HepG2 (cell line): ENCODE measurements at regions not wholly inside any gene's neighbourhood (a gene's known extent, or its start where the extent isn't known, plus 50 kb on each side); places are given as distances from the start of the nearest gene placed in this dataset.

Experiments
- ATAC-seq: fragments of 200-7000 bp; cut with Tn5 transposase; 3 replicates; pipeline ENCODE4 v1.9.1; 2020; ENCODE audit warnings: mild to moderate bottlenecking, moderate library complexity
- BruUV-seq: library from RNA; stranded (reverse); fragments of 400-500 nt; replicated peaks from 2 replicates; lab custom pipeline; 2021; lab: Mats Ljungman, UMichigan
- CTCF ChIA-PET: fragments of 300-600 bp; formaldehyde crosslinking; extraction: SDS; loops from one replicate; lab custom pipeline; 2021; ENCODE audit warnings: low total read pairs, inconsistent platforms, low intra/inter-chr PET ratio; lab: Yijun Ruan, JAX
- POLR2A ChIA-PET: fragments of 350-600 bp; sonication (Branson Sonifier 250); formaldehyde crosslinking; loops from one replicate; lab custom pipeline; 2020; ENCODE audit warnings: antibody characterized with exemption, inconsistent platforms; lab: Yijun Ruan, JAX
- DNase-seq: peaks from one replicate; pipeline ENCODE4 v3.0.0-alpha.2; 2015; ENCODE audit warnings: low spot score
- FAIRE-seq: peaks from 3 replicates; lab custom pipeline; 2011; peaks lifted over from hg19 to GRCh38; lab: Jason Lieb, UNC
- H2AFZ ChIP-seq: one replicate; pipeline ENCODE4 v1.6.1; 2011; ENCODE audit warnings: low read length, inconsistent platforms
- H3K27ac ChIP-seq: fragments of 300-600 bp; 3 replicates; pipeline ENCODE4 v1.8.0; 2011; ENCODE audit warnings: mixed run types, mild to moderate bottlenecking, mixed read lengths, low read length, inconsistent platforms; ENCODE audit not compliant: insufficient read depth; ENCODE audit errors: extremely low read length
- H3K27me3 ChIP-seq, 2 experiments: fragments of 200-600 bp in 1 of 2; 2 replicates in 1 of 2; 3 replicates in 1 of 2; pipeline versions ENCODE4 v1.6.0 to v1.8.0; 2011; ENCODE audit warnings: low read length in 2 of 2, mild to moderate bottlenecking in 2 of 2, moderate library complexity in 2 of 2, inconsistent platforms in 1 of 2; ENCODE audit not compliant: insufficient read depth in 2 of 2, control insufficient read depth in 1 of 2
- H3K36me3 ChIP-seq, 2 experiments: fragments of 200-600 bp in 1 of 2; replicated peaks in 1 of 2; 2 replicates in 1 of 2; 3 replicates in 1 of 2; pipeline versions ENCODE4 v1.5.1 to v1.8.0; 2011; ENCODE audit warnings: low read length in 2 of 2, inconsistent platforms in 1 of 2; ENCODE audit not compliant: insufficient read depth in 2 of 2, control insufficient read depth in 1 of 2
- H3K4me1 ChIP-seq: 2 replicates; pipeline ENCODE4 v1.5.1; 2012; ENCODE audit warnings: low read length, inconsistent platforms; ENCODE audit not compliant: insufficient read depth
- H3K4me2 ChIP-seq: 2 replicates; pipeline ENCODE4 v1.6.0; 2011; ENCODE audit warnings: low read depth, low read length, inconsistent platforms
- H3K4me3 ChIP-seq, 3 experiments: fragments of 200-600 bp in 1 of 3; sonication (generic), shearing (Covaris generic) in 1 of 3; replicated peaks in 1 of 3; 2 replicates each; pipeline ENCODE4 v1.5.1; 2011 to 2016; ENCODE audit warnings: low read length in 3 of 3, inconsistent platforms in 2 of 3, low read depth in 2 of 3, mild to moderate bottlenecking in 2 of 3, control low read depth in 1 of 3, mixed read lengths in 1 of 3; ENCODE audit not compliant: insufficient read depth in 1 of 3
- H3K79me2 ChIP-seq: one replicate; pipeline ENCODE4 v1.6.1; 2011; ENCODE audit warnings: low read length, inconsistent platforms; ENCODE audit not compliant: insufficient read depth
- H3K9ac ChIP-seq: 2 replicates; pipeline ENCODE4 v1.6.0; 2011; ENCODE audit warnings: mild to moderate bottlenecking, low read depth, low read length, inconsistent platforms; ENCODE audit not compliant: insufficient read depth
- H3K9me3 ChIP-seq: 2 replicates; pipeline ENCODE4 v1.5.1; 2012; ENCODE audit warnings: mild to moderate bottlenecking, low read length
- H4K20me1 ChIP-seq: 2 replicates; pipeline ENCODE4 v1.6.0; 2011; ENCODE audit warnings: inconsistent platforms, mild to moderate bottlenecking, low read length, moderate library complexity; ENCODE audit not compliant: insufficient read depth
- BHLHE40 ChIP-seq: IDR thresholded peaks from 2 replicates; pipeline ENCODE4 v1.6.1; 2011; ENCODE audit warnings: low read length, improper control_type of control experiment
- CBX2 ChIP-seq, 2 experiments: fragments of 200-600 bp in 1 of 2; sonication (generic); formaldehyde crosslinking in 1 of 2; IDR thresholded peaks; 2 replicates each; pipeline versions ENCODE4 v1.7.0 to v1.8.1; 2018 to 2022; ENCODE audit warnings: low read depth in 2 of 2, low read length in 1 of 2, mild to moderate bottlenecking in 1 of 2, missing genetic modification reagents in 1 of 2
- FOXP4 ChIP-seq: sonication (generic); formaldehyde crosslinking; IDR thresholded peaks from 2 replicates; pipeline ENCODE4 v1.4.0; 2020; ENCODE audit warnings: missing genetic modification reagents
- HCFC1 ChIP-seq: fragments of 150-350 bp; IDR thresholded peaks from 2 replicates; pipeline ENCODE4 v1.6.1; 2014; ENCODE audit warnings: low read depth, low read length
- HNF4G ChIP-seq, 2 experiments: sonication (generic) in 1 of 2; formaldehyde crosslinking in 1 of 2; IDR thresholded peaks; 2 replicates each; pipeline versions ENCODE4 v1.4.0 to v1.6.1; 2011 to 2020; ENCODE audit warnings: borderline replicate concordance in 2 of 2, low read depth in 2 of 2, mild to moderate bottlenecking in 2 of 2, low read length in 1 of 2, missing genetic modification reagents in 1 of 2, moderate library complexity in 1 of 2
- KLF12 ChIP-seq: sonication (generic); formaldehyde crosslinking; IDR thresholded peaks from 2 replicates; pipeline ENCODE4 v1.4.0; 2020; ENCODE audit warnings: missing genetic modification reagents, borderline replicate concordance
- MYC ChIP-seq: sonication (generic); formaldehyde crosslinking; IDR thresholded peaks from 2 replicates; pipeline ENCODE4 v1.9.0; 2021; ENCODE audit warnings: missing genetic modification reagents, borderline replicate concordance
- NAIF1 ChIP-seq: sonication (generic); formaldehyde crosslinking; IDR thresholded peaks from 2 replicates; pipeline ENCODE4 v1.5.0; 2020; ENCODE audit warnings: mild to moderate bottlenecking, missing genetic modification reagents, borderline replicate concordance
- POGZ ChIP-seq: sonication (generic); formaldehyde crosslinking; IDR thresholded peaks from 2 replicates; pipeline ENCODE4 v1.4.0; 2020; ENCODE audit warnings: mild to moderate bottlenecking, missing genetic modification reagents
- REL ChIP-seq: sonication (generic); formaldehyde crosslinking; conservative IDR thresholded peaks from 2 replicates; pipeline ENCODE4 v1.8.0; 2022; ENCODE audit warnings: mild to moderate bottlenecking, missing genetic modification reagents, moderate library complexity
- SP2 ChIP-seq: sonication (generic); formaldehyde crosslinking; IDR thresholded peaks from 2 replicates; pipeline ENCODE4 v1.5.1; 2020; ENCODE audit warnings: mild to moderate bottlenecking, missing genetic modification reagents
- ZBTB21 ChIP-seq: sonication (generic); formaldehyde crosslinking; IDR thresholded peaks from 2 replicates; pipeline ENCODE4 v1.4.0; 2020; ENCODE audit warnings: missing genetic modification reagents
- ZFP41 ChIP-seq: sonication (generic); formaldehyde crosslinking; IDR thresholded peaks from 2 replicates; pipeline ENCODE4 v1.4.0; 2020; ENCODE audit warnings: mild to moderate bottlenecking, missing genetic modification reagents, borderline replicate concordance
- ZNF138 ChIP-seq: sonication (generic); formaldehyde crosslinking; IDR thresholded peaks from 2 replicates; pipeline ENCODE4 v1.5.0; 2020; ENCODE audit warnings: mild to moderate bottlenecking, low read depth, missing genetic modification reagents
- ZNF180 ChIP-seq: sonication (generic); formaldehyde crosslinking; IDR thresholded peaks from 2 replicates; pipeline ENCODE4 v1.4.0; 2020; ENCODE audit warnings: low read depth, missing genetic modification reagents, borderline replicate concordance
- ZNF253 ChIP-seq: sonication (generic); formaldehyde crosslinking; IDR thresholded peaks from 2 replicates; pipeline ENCODE4 v1.8.0; 2022; ENCODE audit warnings: mild to moderate bottlenecking, missing genetic modification reagents, borderline replicate concordance
- ZNF790 ChIP-seq: sonication (generic); formaldehyde crosslinking; IDR thresholded peaks from 2 replicates; pipeline ENCODE4 v1.8.0; 2022; ENCODE audit warnings: missing genetic modification reagents, mild to moderate bottlenecking, borderline replicate concordance
- ZSCAN31 ChIP-seq: sonication (generic); formaldehyde crosslinking; IDR thresholded peaks from 2 replicates; pipeline ENCODE4 v1.5.0; 2020; ENCODE audit warnings: low read depth, mild to moderate bottlenecking, missing genetic modification reagents
- WGBS: methylation state at CpG from one replicate; pipeline ENCODE4 v1.1.6; 2017; ENCODE audit warnings: low lambda C conversion rate; 5-methylcytosine and 5-hydroxymethylcytosine counted together
- in situ Hi-C: cut with HindIII; loops from 2 replicates; pipeline ENCODE4 v1.10.0; 2017; ENCODE audit warnings: low pct_unique_long_range_greater_than_20kb; ENCODE audit not compliant: extremely low pct_ligation_motif_present
- intact Hi-C: fragments of 100-400 bp; cut with micrococcal nuclease; formaldehyde crosslinking; loops from one replicate; pipeline ENCODE4 v1.10.0; 2022; ENCODE audit not compliant: unreplicated experiment
- TF ChIP-seq, protein P1 (sequence below): sonication (generic); formaldehyde crosslinking; IDR thresholded peaks from 2 replicates; pipeline ENCODE4 v1.8.0; 2022; ENCODE audit warnings: missing genetic modification reagents, mild to moderate bottlenecking, borderline replicate concordance

DNA sequence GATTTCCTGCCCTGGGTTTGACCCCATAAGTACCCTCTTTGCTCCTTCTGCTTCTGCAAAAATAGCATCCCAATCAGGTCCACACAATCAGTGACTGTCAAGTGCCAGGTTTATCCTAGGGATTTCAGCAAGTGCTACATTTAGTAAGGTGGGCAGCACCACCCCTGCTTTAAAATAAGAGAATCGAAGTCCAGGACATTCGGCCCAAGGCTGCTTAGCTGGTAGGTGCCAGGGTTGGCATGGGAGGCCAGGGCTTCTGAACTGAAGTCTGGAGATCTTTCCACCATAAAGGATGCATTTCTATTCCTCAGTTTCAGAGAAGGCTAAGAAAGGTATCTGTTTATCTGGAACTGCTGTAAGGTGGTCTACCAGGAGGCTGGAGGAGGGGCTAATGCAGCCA, 408.3 kb downstream of the ZNF536 start:
- DNase-seq (no peak), FAIRE-seq (no peak), ATAC-seq (no peak)
- Histone ChIP-seq H4K20me1 (no peaks in the 10 kb centered on the region), H3K27me3 (no peaks in the 10 kb centered on the region), H3K36me3 (no peaks in the 10 kb centered on the region), H3K9me3 (peaks cover 29% of the 10 kb centered on the region), H3K9ac (no peak overlapping the region), H3K27ac (no peak overlapping the region), H3K4me3 (no peak overlapping the region), H3K4me1 (no peaks in the 10 kb centered on the region), H3K79me2 (no peaks in the 10 kb centered on the region), H2AFZ (no peak overlapping the region), H3K4me2 (no peak overlapping the region)
- ChIA-PET CTCF (no interaction called here), POLR2A (no interaction called here)
- in situ Hi-C loops, result no loop called here
- BruUV-seq, result no TSS peak
- 20% methylated on average over 1 of the region's 2 CpGs for WGBS
- TF ChIP-seq CBX2 (IDR thresholded peaks at IDR 0.05; ENCODE audit: low read depth, low read length) (no peak), CBX2 (CRISPR knock-in tag; IDR thresholded peaks at IDR 0.05; ENCODE audit: low read depth) (no peak), SP2 (CRISPR knock-in tag) (no peak), ZNF138 (CRISPR knock-in tag) (no peak), FOXP4 (no peak), ZFP41 (CRISPR knock-in tag) (no peak), POGZ (no peak), MYC (no peak), ZSCAN31 (no peak), HCFC1 (no peak), ZBTB21 (CRISPR knock-in tag) (no peak), KLF12 (CRISPR knock-in tag) (no peak), ZNF790 (CRISPR knock-in tag) (no peak), BHLHE40 (no peak), HNF4G (IDR thresholded peaks at IDR 0.05; ENCODE audit: borderline replicate concordance, low read depth, low read length) (no peak), HNF4G (CRISPR knock-in tag; IDR thresholded peaks at IDR 0.05; ENCODE audit: borderline replicate concordance, low read depth) (no peak), NAIF1 (no peak), REL (CRISPR knock-in tag) (no peak), ZNF253 (CRISPR knock-in tag) (no peak), ZNF180 (CRISPR knock-in tag) (no peak)
- TF ChIP-seq, protein P1, sequence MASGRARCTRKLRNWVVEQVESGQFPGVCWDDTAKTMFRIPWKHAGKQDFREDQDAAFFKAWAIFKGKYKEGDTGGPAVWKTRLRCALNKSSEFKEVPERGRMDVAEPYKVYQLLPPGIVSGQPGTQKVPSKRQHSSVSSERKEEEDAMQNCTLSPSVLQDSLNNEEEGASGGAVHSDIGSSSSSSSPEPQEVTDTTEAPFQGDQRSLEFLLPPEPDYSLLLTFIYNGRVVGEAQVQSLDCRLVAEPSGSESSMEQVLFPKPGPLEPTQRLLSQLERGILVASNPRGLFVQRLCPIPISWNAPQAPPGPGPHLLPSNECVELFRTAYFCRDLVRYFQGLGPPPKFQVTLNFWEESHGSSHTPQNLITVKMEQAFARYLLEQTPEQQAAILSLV (CRISPR knock-in tag), result no peak
- intact Hi-C loops, result loop anchor here (10.0 kb wide), 1 partner anchor 1444 kb away; no protein-coding TSS in a partner anchor
